Esophagus (tissue), 2 donors: ENCODE measurements at regions not wholly inside any gene's neighbourhood (a gene's known extent, or its start where the extent isn't known, plus 50 kb on each side); places are given as distances from the start of the nearest gene placed in this dataset.

Experiments used
- H3K27ac ChIP-seq, 2 donors: one replicate each; pipeline ENCODE4 v1.5.1; 2013; ENCODE audit warnings: low read depth in 2 of 2, mild to moderate bottlenecking in 2 of 2, inconsistent platforms in 1 of 2, low read length in 1 of 2, moderate library complexity in 1 of 2
- H3K27me3 ChIP-seq, 2 donors: one replicate each; pipeline ENCODE4 v1.6.1; 2013; ENCODE audit warnings: low read length in 2 of 2, control low read depth in 1 of 2, mild to moderate bottlenecking in 1 of 2; ENCODE audit not compliant: insufficient read depth in 2 of 2, control insufficient read depth in 1 of 2
- H3K36me3 ChIP-seq, 2 donors: one replicate each; pipeline ENCODE4 v1.6.1; 2013; ENCODE audit warnings: low read length in 1 of 2; ENCODE audit not compliant: control insufficient read depth in 2 of 2, insufficient read depth in 2 of 2
- H3K4me1 ChIP-seq, 2 donors: one replicate each; pipeline ENCODE4 v1.6.1; 2013; ENCODE audit warnings: low read length in 1 of 2; ENCODE audit not compliant: control insufficient read depth in 2 of 2, insufficient read depth in 2 of 2
- H3K4me3 ChIP-seq, 2 donors: one replicate each; pipeline ENCODE4 v1.5.1; 2013; ENCODE audit warnings: low read length in 2 of 2, mild to moderate bottlenecking in 2 of 2, low read depth in 1 of 2, moderate library complexity in 1 of 2
- H3K9me3 ChIP-seq, 2 donors: one replicate each; pipeline ENCODE4 v1.6.1; 2013; ENCODE audit warnings: mild to moderate bottlenecking in 2 of 2, low read depth in 1 of 2, low read length in 1 of 2, moderate library complexity in 1 of 2; ENCODE audit not compliant: control insufficient read depth in 2 of 2, insufficient read depth in 1 of 2
- whole genome bisulfite sequencing, 2 donors: extraction: QIAGEN DNeasy Blood & Tissue Kit; methylation state at CpG; one replicate each; pipeline ENCODE4 v1.1.7; 2013; 5-methylcytosine and 5-hydroxymethylcytosine counted together
- donor health status: healthy with polysubstance abuse.
- donor health status: Bipolar disorder and iron deficiency.

- WGBS, 2 donors = 78 to 87% methylated on average over 11 of the region's 11 CpGs
- no peaks in the 10 kb centered on the region for H3K9me3 ChIP-seq
- H3K36me3 ChIP-seq = no peaks in the 10 kb centered on the region
- H3K4me1 ChIP-seq = no peaks in the 10 kb centered on the region
- H3K27me3 ChIP-seq = no peaks in the 10 kb centered on the region
- no peak overlapping the region for H3K27ac ChIP-seq
- H3K4me3 ChIP-seq = no peak overlapping the region
Measured at GRCh38 chr15:80308002-80308401, 56.0 kb upstream of the CTXND1 start.

- no peak overlapping the region for H3K4me3 ChIP-seq
- no peaks in the 10 kb centered on the region for H3K36me3 ChIP-seq
- 55 to 60% methylated on average over 6 of the region's 6 CpGs for whole genome bisulfite sequencing, 2 donors
Measured at GRCh38 chr15:80309769-80310384, 57.9 kb upstream of the CTXND1 start.

GRCh38 chr15:80310776-80311175 lies 58.8 kb upstream of the CTXND1 start:
- Histone ChIP-seq H3K4me1 (no peaks in the 10 kb centered on the region), H3K4me3 (no peak overlapping the region), H3K27me3 (no peaks in the 10 kb centered on the region), H3K9me3 (no peaks in the 10 kb centered on the region), H3K36me3 (no peaks in the 10 kb centered on the region), H3K27ac (no peak overlapping the region)
- 75 to 76% methylated on average over 7 of the region's 7 CpGs for WGBS, 2 donors

More at GRCh38 chr15:80309769-80310384, 57.9 kb upstream of the CTXND1 start:
- no peaks in the 10 kb centered on the region for H3K4me1 ChIP-seq
- no peaks in the 10 kb centered on the region for H3K9me3 ChIP-seq
- H3K27me3 ChIP-seq = no peaks in the 10 kb centered on the region
- no peak overlapping the region for H3K27ac ChIP-seq

GRCh38 chr15:80315289-80315987 lies 63.4 kb upstream of the CTXND1 start:
- whole genome bisulfite sequencing, 2 donors = 76 to 81% methylated on average over 11 of the region's 11 CpGs
- H3K9me3 ChIP-seq = no peaks in the 10 kb centered on the region
- no peak overlapping the region for H3K4me3 ChIP-seq
- no peaks in the 10 kb centered on the region for H3K36me3 ChIP-seq
- H3K27me3 ChIP-seq = no peaks in the 10 kb centered on the region
- H3K4me1 ChIP-seq = no peaks in the 10 kb centered on the region
- no peak overlapping the region for H3K27ac ChIP-seq

- H3K27ac ChIP-seq = no peak overlapping the region
- H3K9me3 ChIP-seq = no peaks in the 10 kb centered on the region
- no peaks in the 10 kb centered on the region for H3K36me3 ChIP-seq
- H3K4me1 ChIP-seq = no peaks in the 10 kb centered on the region
- H3K4me3 ChIP-seq = no peak overlapping the region
- WGBS, 2 donors = 74 to 77% methylated on average over 8 of the region's 8 CpGs
- H3K27me3 ChIP-seq = peaks cover 0 to 2% of the 10 kb centered on the region in 2 donors
Measured at GRCh38 chr15:80317389-80318182, 65.6 kb upstream of the CTXND1 start.

- H3K36me3 ChIP-seq = no peaks in the 10 kb centered on the region
- no peaks in the 10 kb centered on the region for H3K9me3 ChIP-seq
- no peak overlapping the region for H3K27ac ChIP-seq
- peaks cover 0 to 2% of the 10 kb centered on the region in 2 donors for H3K27me3 ChIP-seq
- no peaks in the 10 kb centered on the region for H3K4me1 ChIP-seq
- H3K4me3 ChIP-seq = no peak overlapping the region
- WGBS, 2 donors = 89% methylated on average over 7 of the region's 7 CpGs
Measured at GRCh38 chr15:80321853-80322252, 69.8 kb upstream of the CTXND1 start.

- no peak overlapping the region for H3K27ac ChIP-seq
- 57 to 59% methylated on average over 1 of the region's 1 CpG for WGBS, 2 donors
- no peaks in the 10 kb centered on the region for H3K9me3 ChIP-seq
- no peak overlapping the region for H3K4me3 ChIP-seq
- peaks cover 0 to 2% of the 10 kb centered on the region in 2 donors for H3K27me3 ChIP-seq
- H3K4me1 ChIP-seq = no peaks in the 10 kb centered on the region
- H3K36me3 ChIP-seq = no peaks in the 10 kb centered on the region
Measured at GRCh38 chr15:80323285-80323684, 71.3 kb upstream of the CTXND1 start.

- peaks cover 0 to 2% of the 10 kb centered on the region in 2 donors for H3K27me3 ChIP-seq
- no peaks in the 10 kb centered on the region for H3K36me3 ChIP-seq
- H3K9me3 ChIP-seq = no peaks in the 10 kb centered on the region
- no peak overlapping the region for H3K4me3 ChIP-seq
- no peaks in the 10 kb centered on the region for H3K4me1 ChIP-seq
- 41 to 53% methylated on average over 3 of the region's 3 CpGs for WGBS, 2 donors
- H3K27ac ChIP-seq = no peak overlapping the region
Measured at GRCh38 chr15:80324545-80325080, 72.6 kb upstream of the CTXND1 start.

GRCh38 chr15:80325206-80325605 lies 73.2 kb upstream of the CTXND1 start:
- WGBS, 2 donors = 55 to 62% methylated on average over 8 of the region's 8 CpGs
- Histone ChIP-seq H3K4me1 (no peaks in the 10 kb centered on the region), H3K9me3 (no peaks in the 10 kb centered on the region), H3K4me3 (no peak overlapping the region), H3K27me3 (peaks cover 0 to 2% of the 10 kb centered on the region in 2 donors), H3K27ac (no peak overlapping the region), H3K36me3 (no peaks in the 10 kb centered on the region)
